ENCODE measurements at regions not wholly inside any gene's neighbourhood (a gene's known extent, or its start where the extent isn't known, plus 50 kb on each side); places are given as distances from the start of the nearest gene placed in this dataset.
A peak's percentile ranks its signal among the peaks of the same experiment; 100 is the strongest.

DNA sequence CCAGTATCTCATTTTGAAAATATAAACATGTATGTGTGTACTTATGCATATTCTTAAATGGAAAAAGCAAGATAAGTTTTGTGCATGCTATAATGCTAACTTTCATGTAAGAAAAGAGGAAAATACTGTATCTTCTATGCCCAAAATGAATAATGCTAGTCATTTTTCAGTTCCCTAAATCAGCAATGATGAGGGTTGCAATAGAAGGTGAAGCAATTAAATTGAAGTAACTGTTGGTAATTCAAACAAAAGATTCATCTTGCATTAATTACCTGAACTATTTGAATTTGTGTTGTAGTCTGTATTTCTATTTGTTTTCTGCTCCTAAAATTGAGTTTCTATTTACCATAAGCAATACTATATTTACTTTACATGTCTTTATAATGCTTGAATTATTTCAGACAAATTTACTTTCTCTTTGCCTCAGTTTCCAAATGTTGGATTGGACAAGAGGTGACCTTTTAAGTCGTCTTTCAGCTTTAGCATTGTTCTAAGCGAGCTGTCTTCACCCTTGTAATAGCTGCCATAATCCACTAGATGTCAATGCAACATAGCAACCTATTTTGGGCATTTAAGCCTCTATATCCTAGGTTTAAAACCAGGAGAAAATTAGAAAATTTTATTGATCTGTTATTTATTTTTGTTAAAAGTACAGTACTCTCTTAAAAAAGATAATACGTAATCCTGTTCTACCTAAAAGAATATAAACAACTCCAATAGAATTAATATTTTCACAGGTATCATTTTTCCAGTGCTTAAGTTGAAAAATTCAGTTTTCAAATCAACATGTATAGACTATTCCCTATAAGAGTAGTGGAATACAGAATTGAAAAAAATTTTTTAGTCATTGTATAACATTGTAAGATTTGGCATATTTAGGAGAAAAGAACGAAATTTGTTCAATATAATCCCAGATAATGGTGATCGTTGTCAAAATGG is 52.3 kb upstream of the IFNGR1 start (continued):
- TF ChIP-seq, protein P1, sequence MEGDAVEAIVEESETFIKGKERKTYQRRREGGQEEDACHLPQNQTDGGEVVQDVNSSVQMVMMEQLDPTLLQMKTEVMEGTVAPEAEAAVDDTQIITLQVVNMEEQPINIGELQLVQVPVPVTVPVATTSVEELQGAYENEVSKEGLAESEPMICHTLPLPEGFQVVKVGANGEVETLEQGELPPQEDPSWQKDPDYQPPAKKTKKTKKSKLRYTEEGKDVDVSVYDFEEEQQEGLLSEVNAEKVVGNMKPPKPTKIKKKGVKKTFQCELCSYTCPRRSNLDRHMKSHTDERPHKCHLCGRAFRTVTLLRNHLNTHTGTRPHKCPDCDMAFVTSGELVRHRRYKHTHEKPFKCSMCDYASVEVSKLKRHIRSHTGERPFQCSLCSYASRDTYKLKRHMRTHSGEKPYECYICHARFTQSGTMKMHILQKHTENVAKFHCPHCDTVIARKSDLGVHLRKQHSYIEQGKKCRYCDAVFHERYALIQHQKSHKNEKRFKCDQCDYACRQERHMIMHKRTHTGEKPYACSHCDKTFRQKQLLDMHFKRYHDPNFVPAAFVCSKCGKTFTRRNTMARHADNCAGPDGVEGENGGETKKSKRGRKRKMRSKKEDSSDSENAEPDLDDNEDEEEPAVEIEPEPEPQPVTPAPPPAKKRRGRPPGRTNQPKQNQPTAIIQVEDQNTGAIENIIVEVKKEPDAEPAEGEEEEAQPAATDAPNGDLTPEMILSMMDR (IDR thresholded peaks at IDR 0.05 in 2 of 3, conservative IDR thresholded peaks at IDR 0.05 in 1 of 3; ENCODE audit: control insufficient read depth in 2 of 3, extremely low read depth in 1 of 3, insufficient read depth in 1 of 3, low read depth in 3 of 3, low read length in 3 of 3), result peak; percentile 80 to 91 (median 85)
- TF ChIP-seq POLR2AphosphoS2 (IDR thresholded peaks at IDR 0.05; ENCODE audit: low read depth, low read length) (no peak), SPI1 (IDR thresholded peaks at IDR 0.05; ENCODE audit: borderline replicate concordance, insufficient read depth, low read depth, low read length) (peak; percentile 60; the same call in 1 of the 2 replicates), HDGF (IDR thresholded peaks at IDR 0.05) (no peak), SUZ12 (IDR thresholded peaks at IDR 0.05; ENCODE audit: unreplicated experiment) (no peak), NFYB (IDR thresholded peaks at IDR 0.05; ENCODE audit: insufficient read depth, low read depth, low read length) (no peak), PML (IDR thresholded peaks at IDR 0.05; ENCODE audit: low read length) (no peak), ZBTB33 (IDR thresholded peaks at IDR 0.05) (no peak), RUNX3 (IDR thresholded peaks at IDR 0.05; ENCODE audit: low read length) (no peak), ZNF274 (IDR thresholded peaks at IDR 0.05; ENCODE audit: insufficient read depth, insufficient read length) (no peak), SRF (IDR thresholded peaks at IDR 0.05; ENCODE audit: low read depth in 2 of 2, low read length in 2 of 2) (no peak), BCL11A (IDR thresholded peaks at IDR 0.05; ENCODE audit: low read depth, low read length) (no peak), CBFB (IDR thresholded peaks at IDR 0.05; ENCODE audit: low read depth) (no peak), ZBED1 (IDR thresholded peaks at IDR 0.05; ENCODE audit: borderline replicate concordance) (no peak), IRF4 (IDR thresholded peaks at IDR 0.05; ENCODE audit: low read depth, low read length) (0 out of 2 replicates have a peak, but pooled peaks have one; percentile 16), JUND (IDR thresholded peaks at IDR 0.05; ENCODE audit: low read depth, low read length) (no peak), SMARCA5 (IDR thresholded peaks at IDR 0.05) (peak; percentile 33; the same call in 1 of the 2 replicates), SMC3 (IDR thresholded peaks at IDR 0.05; ENCODE audit: borderline replicate concordance, low read length) (peak; percentile 87), ETV6 (conservative IDR thresholded peaks at IDR 0.05 in 1 of 2, IDR thresholded peaks at IDR 0.05 in 1 of 2; ENCODE audit: borderline replicate concordance in 1 of 2, low read depth in 1 of 2) (no peak), GABPA (IDR thresholded peaks at IDR 0.05; ENCODE audit: low read depth) (no peak)
- TF ChIP-seq, protein P2, sequence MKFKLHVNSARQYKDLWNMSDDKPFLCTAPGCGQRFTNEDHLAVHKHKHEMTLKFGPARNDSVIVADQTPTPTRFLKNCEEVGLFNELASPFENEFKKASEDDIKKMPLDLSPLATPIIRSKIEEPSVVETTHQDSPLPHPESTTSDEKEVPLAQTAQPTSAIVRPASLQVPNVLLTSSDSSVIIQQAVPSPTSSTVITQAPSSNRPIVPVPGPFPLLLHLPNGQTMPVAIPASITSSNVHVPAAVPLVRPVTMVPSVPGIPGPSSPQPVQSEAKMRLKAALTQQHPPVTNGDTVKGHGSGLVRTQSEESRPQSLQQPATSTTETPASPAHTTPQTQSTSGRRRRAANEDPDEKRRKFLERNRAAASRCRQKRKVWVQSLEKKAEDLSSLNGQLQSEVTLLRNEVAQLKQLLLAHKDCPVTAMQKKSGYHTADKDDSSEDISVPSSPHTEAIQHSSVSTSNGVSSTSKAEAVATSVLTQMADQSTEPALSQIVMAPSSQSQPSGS (IDR thresholded peaks at IDR 0.05; ENCODE audit: low read length), result 0 out of 2 replicates have a peak, but pooled peaks have one; percentile 26
- TF ChIP-seq, protein P3, sequence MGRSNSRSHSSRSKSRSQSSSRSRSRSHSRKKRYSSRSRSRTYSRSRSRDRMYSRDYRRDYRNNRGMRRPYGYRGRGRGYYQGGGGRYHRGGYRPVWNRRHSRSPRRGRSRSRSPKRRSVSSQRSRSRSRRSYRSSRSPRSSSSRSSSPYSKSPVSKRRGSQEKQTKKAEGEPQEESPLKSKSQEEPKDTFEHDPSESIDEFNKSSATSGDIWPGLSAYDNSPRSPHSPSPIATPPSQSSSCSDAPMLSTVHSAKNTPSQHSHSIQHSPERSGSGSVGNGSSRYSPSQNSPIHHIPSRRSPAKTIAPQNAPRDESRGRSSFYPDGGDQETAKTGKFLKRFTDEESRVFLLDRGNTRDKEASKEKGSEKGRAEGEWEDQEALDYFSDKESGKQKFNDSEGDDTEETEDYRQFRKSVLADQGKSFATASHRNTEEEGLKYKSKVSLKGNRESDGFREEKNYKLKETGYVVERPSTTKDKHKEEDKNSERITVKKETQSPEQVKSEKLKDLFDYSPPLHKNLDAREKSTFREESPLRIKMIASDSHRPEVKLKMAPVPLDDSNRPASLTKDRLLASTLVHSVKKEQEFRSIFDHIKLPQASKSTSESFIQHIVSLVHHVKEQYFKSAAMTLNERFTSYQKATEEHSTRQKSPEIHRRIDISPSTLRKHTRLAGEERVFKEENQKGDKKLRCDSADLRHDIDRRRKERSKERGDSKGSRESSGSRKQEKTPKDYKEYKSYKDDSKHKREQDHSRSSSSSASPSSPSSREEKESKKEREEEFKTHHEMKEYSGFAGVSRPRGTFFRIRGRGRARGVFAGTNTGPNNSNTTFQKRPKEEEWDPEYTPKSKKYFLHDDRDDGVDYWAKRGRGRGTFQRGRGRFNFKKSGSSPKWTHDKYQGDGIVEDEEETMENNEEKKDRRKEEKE (IDR thresholded peaks at IDR 0.05), result no peak

All from GM12878 (cell line).